ENCODE measurements at regions not wholly inside any gene's neighbourhood (a gene's known extent, or its start where the extent isn't known, plus 50 kb on each side); places are given as distances from the start of the nearest gene placed in this dataset.

DNA sequence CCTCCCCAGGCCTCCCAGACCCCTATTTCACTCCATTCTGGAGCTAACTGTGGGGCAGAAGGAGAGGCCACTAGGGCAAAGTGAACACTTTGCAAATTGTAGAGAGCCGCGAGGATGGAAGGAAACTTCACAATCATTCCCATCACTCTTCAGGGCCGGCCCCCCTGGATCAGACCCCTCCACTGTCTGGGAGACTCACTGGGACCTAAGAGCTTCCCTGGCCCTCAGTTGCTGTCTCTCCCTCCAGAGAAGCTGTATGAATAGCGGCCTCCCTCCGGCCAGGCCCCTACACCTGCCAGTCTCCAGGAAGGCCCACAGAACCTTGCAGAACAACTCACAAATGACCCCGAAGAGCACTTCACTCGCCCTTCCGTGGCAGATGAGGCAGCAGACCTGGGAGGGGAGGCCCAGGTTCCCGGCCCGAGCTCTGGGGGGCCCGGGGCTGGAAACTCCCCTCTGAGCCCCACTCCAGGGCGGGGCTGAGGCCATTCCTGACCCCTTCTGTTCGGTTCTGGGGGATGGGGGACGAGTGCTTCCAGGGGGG is 141.9 kb upstream of the IER5L start:
- TF ChIP-seq, protein P1, sequence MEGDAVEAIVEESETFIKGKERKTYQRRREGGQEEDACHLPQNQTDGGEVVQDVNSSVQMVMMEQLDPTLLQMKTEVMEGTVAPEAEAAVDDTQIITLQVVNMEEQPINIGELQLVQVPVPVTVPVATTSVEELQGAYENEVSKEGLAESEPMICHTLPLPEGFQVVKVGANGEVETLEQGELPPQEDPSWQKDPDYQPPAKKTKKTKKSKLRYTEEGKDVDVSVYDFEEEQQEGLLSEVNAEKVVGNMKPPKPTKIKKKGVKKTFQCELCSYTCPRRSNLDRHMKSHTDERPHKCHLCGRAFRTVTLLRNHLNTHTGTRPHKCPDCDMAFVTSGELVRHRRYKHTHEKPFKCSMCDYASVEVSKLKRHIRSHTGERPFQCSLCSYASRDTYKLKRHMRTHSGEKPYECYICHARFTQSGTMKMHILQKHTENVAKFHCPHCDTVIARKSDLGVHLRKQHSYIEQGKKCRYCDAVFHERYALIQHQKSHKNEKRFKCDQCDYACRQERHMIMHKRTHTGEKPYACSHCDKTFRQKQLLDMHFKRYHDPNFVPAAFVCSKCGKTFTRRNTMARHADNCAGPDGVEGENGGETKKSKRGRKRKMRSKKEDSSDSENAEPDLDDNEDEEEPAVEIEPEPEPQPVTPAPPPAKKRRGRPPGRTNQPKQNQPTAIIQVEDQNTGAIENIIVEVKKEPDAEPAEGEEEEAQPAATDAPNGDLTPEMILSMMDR (IDR thresholded peaks at IDR 0.05; ENCODE audit: insufficient read depth, low read depth, low read length, missing control alignments), result no peak
- peak overlapping the region; percentile 43 for H3K4me3 ChIP-seq (ENCODE audit: low read depth, low read length)
- no peak for DNase-seq (ENCODE audit: low read depth)

GRCh38 chr9:129319076-129319937 is 141.2 kb upstream of the IER5L start:
- TF ChIP-seq, protein P1 (IDR thresholded peaks at IDR 0.05; ENCODE audit: insufficient read depth, low read depth, low read length, missing control alignments), result no peak
- no peak for DNase-seq (ENCODE audit: low read depth)
- H3K4me3 ChIP-seq (ENCODE audit: low read depth, low read length), result no peak overlapping the region

- H3K4me3 ChIP-seq (ENCODE audit: low read depth, low read length), result no peak overlapping the region
- no peak for DNase-seq (ENCODE audit: low read depth)
- TF ChIP-seq, protein P1 (IDR thresholded peaks at IDR 0.05; ENCODE audit: insufficient read depth, low read depth, low read length, missing control alignments), result no peak
These were observed 140.3 kb upstream of the IER5L start for GRCh38 chr9:129318121-129319075.

DNA sequence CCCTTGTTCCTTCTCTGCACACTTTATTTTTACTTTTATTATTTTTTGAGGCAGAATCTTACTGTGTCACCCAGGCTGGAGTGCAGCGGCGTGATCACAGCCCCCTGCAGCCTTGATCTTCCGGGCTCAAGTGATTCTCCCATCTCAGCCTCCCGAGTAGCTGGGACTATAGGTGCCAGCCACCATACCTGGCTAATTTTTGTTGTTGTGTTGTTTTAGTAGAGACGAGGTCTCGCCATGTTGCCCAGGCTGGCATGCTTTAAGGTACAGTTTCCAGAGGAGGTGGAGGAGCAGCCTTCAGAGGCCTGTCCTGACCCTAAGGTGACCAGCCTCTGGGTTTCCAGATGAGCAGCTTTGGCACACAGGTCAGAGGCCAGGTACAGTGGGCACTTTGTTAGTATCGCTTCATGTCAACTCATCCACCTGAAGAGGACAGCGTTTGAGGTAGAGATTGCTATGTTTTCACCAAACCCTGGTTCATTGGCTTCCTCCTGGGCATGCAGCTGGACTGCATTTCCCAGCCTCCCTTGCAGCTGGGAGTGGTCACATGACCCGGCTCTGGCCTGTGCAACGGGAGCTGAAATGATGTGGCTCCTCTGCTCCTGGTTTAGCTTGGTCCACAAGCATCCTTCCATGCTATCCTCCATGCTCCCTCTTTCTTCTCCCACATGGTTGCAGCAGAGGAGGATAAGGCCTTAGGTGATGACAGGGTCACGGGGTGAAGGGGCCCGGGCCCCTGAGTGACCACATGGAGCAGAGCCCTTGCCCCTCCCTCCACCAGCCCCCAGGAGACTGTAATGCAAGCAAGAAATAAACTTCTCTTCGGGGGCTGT is 139.3 kb upstream of the IER5L start:
- no peak overlapping the region for H3K4me3 ChIP-seq (ENCODE audit: low read depth, low read length)
- TF ChIP-seq, protein P1 (IDR thresholded peaks at IDR 0.05; ENCODE audit: insufficient read depth, low read depth, low read length, missing control alignments), result no peak
- peak; percentile 37 for DNase-seq (ENCODE audit: low read depth)

DNA sequence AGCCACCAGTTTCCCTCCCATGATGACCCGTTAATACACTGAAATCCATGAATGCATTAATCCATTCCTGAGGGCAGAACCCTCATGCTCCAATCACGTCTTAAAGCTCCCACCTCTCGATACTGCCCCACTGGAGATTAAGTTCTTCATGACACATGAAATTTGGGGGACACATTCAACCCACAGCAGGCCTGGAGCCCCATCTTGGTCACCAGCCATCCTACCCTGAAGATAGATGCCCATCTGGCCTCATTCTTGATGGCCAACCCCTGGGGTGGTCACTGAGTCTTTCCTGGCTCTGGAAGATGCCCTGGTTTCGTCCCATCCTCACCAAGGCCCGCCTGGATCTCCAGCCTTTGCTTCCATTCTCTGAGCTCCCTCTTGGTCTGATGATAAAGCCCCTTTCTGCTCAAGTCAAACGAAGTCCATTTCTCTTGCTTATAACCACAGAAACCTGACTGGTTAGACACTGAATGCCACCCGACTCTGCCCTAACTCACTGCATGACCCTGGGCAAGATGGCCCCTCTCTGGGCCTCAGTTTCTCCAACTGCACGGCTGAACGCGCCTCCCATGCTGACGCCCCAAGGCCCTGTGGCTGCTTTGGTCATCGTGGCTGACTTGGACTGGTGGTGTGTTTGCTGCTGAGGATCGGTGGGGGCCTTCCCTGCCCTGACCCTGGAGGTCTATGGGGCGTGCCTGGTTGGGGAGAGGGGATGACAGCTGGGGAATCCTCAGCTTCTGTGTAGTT is 138.4 kb upstream of the IER5L start:
- H3K4me3 ChIP-seq (ENCODE audit: low read depth, low read length), result no peak overlapping the region
- DNase-seq (ENCODE audit: low read depth), result no peak
- TF ChIP-seq, protein P1 (IDR thresholded peaks at IDR 0.05; ENCODE audit: insufficient read depth, low read depth, low read length, missing control alignments), result no peak
